Urinary bladder (tissue), 3 donors: ENCODE measurements at regions not wholly inside any gene's neighbourhood (a gene's known extent, or its start where the extent isn't known, plus 50 kb on each side); places are given as distances from the start of the nearest gene placed in this dataset.

Experiments
- DNase-seq: peaks from one replicate; pipeline ENCODE4 v3.0.0-alpha.2; 2015; ENCODE audit errors: extremely low spot score
- H3K27ac ChIP-seq: one replicate; pipeline ENCODE4 v1.5.1; 2013; ENCODE audit warnings: low read depth, mild to moderate bottlenecking, moderate library complexity
- H3K36me3 ChIP-seq: one replicate; pipeline ENCODE4 v1.6.1; 2013; ENCODE audit warnings: mild to moderate bottlenecking, moderate library complexity; ENCODE audit not compliant: insufficient read depth
- H3K4me1 ChIP-seq: one replicate; pipeline ENCODE4 v1.6.1; 2013; ENCODE audit warnings: mild to moderate bottlenecking, moderate library complexity; ENCODE audit not compliant: insufficient read depth
- H3K4me3 ChIP-seq: one replicate; pipeline ENCODE4 v1.5.1; 2013; ENCODE audit warnings: low read depth, low read length
- WGBS: extraction: QIAGEN DNeasy Blood & Tissue Kit; methylation state at CpG from one replicate; pipeline ENCODE4 v1.1.7; 2013; 5-methylcytosine and 5-hydroxymethylcytosine counted together
- donor health status: healthy with polysubstance abuse.
- donor health status: healthy.

DNA sequence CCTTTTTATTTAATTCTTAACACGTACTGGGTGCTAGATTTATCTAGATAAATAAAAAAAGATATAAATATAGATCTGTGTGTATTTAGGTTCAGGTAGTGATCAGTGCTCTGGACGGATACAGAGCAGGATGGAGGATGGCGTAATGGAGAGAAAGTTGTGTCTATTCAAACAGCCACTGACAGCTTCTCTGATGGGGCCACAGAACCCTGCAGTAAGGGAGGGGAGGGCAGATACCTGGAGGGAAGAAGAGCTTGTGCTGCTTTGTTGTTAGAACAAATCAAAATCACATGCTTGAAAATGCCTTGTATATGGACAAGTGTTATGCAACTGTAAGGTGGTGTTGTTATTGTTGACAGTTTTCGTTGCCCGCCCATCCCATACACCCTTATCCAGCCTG, 170.2 kb downstream of the UTP18 start:
- WGBS, result 92% methylated on average over 5 of the region's 5 CpGs
- no peak overlapping the region for H3K27ac ChIP-seq
- H3K4me1 ChIP-seq, result no peaks in the 10 kb centered on the region
- no peak overlapping the region for H3K4me3 ChIP-seq
- no peak for DNase-seq
- H3K36me3 ChIP-seq, result no peaks in the 10 kb centered on the region

DNA sequence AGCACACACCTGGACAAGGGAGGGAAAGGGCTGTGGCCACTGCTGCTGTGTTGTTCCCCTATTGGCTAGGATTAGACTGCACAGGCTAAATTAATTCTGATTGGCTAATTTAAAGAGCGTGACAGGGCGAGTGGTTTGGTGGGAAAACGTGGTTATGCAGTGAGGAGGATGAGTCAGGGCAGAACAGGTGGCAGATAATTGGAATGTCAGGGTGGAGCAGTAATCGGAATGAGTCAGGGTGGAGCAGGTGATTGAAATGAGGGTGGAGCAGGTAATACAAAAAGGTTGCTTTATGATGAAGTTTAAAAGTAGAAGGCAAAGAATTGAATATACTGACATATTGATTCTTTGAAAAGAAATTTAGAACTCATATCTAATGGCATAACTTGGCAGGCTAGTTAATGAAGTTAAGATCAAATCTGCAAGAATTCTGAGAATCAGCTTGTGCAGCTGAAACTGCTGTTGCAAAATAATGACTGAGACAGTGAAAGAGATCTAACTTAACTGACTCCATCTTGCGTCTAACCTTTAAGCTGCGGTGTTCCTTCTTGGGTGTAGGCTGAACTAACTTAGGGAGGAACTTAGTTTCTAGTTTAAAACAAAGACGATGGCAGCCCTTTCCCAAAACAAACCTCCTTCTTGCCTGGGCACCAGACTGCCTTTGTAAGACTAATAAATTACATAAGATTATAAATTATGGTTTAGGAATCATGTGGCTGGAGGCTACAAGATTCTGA, 174.3 kb downstream of the UTP18 start:
- no peak for DNase-seq
- Histone ChIP-seq H3K4me3 (no peak overlapping the region), H3K36me3 (no peaks in the 10 kb centered on the region), H3K4me1 (no peaks in the 10 kb centered on the region), H3K27ac (no peak overlapping the region)
- 80% methylated on average over 7 of the region's 7 CpGs for WGBS

DNA sequence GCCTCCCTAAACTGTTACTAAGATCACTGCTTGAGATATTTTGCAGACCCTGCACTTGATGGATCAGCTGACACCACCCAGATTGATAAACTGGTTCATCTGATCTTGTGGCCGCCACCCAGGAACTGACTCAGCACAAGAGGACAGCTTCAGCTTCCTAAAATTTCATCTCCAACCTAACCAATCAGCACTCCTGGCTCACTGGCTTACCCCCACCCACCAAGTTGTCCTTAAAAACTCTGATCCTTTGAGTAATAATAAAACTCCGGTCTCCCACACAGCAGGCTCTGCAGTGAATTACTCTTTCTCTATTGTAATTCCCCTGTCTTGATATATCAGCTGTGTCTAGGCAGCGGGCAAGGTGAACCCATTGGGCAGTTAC, 174.8 kb downstream of the UTP18 start:
- no peak for DNase-seq

DNA sequence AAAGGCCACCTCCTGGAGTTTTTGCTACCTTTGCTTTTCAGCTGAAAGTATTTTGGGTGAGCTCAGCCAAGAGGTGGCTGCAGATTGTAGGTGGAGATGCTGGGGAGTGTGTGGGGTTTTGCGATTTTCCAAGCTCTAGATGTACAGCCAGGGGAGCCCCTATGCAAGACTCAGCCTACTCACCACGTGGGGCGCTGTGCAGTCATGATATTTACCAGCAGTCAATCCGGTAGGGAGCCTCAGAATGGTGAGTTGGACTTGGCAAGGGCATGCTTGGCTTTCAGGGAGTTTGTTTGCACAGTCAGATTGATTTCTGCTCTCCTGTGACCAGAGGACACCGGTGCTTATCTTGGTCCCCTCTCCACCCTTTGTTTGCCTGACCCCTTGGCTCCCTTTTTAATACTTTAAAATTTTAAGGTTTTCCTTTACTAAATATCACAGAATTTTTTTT, 175.3 kb downstream of the UTP18 start:
- no peak overlapping the region for H3K27ac ChIP-seq
- H3K36me3 ChIP-seq, result no peaks in the 10 kb centered on the region
- H3K4me1 ChIP-seq, result no peaks in the 10 kb centered on the region
- 25% methylated on average over 5 of the region's 5 CpGs for WGBS
- DNase-seq, result no peak
- no peak overlapping the region for H3K4me3 ChIP-seq

More for the DNA sequence above, 174.8 kb downstream of the UTP18 start:
- Histone ChIP-seq H3K36me3 (no peaks in the 10 kb centered on the region), H3K27ac (no peak overlapping the region), H3K4me1 (no peaks in the 10 kb centered on the region), H3K4me3 (no peak overlapping the region)
- WGBS, result 71% methylated on average over 3 of the region's 3 CpGs

DNA sequence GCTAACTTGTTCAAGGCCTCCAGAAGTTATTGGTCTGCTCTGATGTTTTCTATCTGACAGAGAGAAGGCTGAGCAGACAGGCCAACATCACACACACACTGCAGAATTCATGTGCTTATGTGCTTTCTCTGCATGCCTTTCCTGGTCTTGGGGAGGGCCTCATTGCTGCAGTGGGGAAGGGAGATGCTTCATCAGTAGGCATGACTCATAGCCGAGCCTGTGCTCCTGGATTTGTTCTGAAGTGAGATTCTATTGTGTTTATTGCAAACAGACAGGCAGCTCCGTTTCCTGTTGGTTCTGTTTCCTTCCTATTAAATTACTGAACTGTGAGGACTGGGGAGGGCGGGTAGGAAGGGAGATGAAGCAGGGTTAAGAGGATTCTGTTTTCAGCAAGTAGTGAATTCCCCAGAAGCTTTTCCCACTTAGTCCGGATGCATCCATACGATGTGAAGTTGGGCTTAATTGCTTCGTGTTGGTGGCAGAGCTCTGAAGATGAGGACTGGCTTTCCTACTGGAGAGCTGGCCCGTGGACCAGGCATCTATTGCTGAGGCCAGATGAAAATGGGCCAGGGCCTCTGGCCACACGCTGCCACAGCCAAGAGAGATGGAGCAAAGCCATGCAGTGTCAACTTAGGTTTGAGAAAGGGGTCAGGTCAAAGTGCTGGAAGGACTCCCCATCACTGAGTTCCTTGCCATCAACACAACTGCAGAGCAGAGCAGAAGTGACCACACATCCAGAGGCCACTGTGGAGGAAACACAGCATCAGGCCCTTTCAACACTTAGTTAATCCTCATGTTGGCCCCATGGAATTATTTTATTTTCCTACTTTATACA, 179.3 kb downstream of the UTP18 start:
- Histone ChIP-seq H3K4me1 (peaks cover 1% of the 10 kb centered on the region), H3K36me3 (no peaks in the 10 kb centered on the region), H3K27ac (no peak overlapping the region), H3K4me3 (no peak overlapping the region)
- DNase-seq, result no peak
- WGBS, result 55% methylated on average over 8 of the region's 8 CpGs

DNA sequence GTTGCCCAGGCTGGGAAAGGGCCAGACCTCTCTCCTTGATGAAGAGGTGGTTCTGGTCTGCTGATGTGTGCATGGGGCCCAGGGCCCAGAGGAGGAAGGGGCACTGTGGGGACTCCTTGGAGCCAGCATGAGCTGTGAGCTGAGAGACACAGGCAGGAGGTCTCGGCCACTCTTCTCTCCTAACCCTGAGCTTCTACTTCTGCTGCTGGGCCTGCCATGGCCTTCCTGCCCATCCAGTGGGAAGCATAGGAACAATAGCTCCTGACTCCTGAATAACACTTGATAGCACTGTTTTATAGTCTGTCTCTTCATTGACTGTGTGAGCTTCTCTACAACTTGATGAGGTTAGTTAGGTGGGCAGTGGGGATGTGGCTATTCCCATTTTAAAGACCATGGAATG, 181.1 kb downstream of the UTP18 start:
- Histone ChIP-seq H3K27ac (no peak overlapping the region), H3K4me1 (peaks cover 1% of the 10 kb centered on the region), H3K4me3 (no peak overlapping the region), H3K36me3 (no peaks in the 10 kb centered on the region)
- no peak for DNase-seq
- WGBS, result 100% methylated on average over 1 of the region's 1 CpG

DNA sequence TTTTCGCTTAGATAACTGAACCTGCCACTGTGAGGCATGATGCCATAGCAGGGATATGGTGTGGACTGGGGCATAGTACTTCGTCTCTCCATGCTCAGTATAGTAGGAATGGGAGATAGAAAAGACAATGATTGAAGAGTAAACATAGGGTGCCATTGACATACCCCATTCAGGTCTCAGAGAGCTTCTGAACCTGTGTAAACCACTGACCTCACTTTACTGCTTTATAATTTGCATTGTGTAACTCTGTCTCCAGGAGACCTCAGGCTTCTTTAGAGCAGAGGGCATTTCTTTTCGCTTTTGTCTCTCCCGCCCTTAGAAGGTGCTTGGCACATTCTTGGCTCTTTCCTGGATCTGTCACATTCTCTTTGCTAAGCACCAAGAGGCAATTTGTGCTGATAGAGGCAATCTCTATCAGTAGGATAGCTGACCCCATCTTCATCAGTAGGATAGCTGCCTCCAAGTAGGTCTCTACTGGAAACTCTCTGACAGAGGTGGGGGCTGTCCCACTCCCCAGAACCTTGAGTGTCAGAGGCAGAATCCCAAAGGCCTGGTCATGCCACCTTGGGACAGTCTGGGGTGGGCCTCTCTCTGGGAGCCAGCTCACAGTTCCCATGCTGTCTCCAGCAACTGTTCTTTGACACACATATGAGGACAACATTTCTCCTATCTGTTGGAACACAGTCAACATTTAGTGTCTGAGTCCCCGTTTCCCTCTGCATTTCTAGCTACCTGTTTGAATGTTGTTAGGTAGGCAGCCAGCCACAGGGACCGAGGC, 181.9 kb downstream of the UTP18 start:
- H3K4me1 ChIP-seq, result peaks cover 1% of the 10 kb centered on the region
- no peak for DNase-seq
- 83% methylated on average over 6 of the region's 6 CpGs for WGBS
- no peak overlapping the region for H3K27ac ChIP-seq
- H3K4me3 ChIP-seq, result no peak overlapping the region
- no peaks in the 10 kb centered on the region for H3K36me3 ChIP-seq

DNA sequence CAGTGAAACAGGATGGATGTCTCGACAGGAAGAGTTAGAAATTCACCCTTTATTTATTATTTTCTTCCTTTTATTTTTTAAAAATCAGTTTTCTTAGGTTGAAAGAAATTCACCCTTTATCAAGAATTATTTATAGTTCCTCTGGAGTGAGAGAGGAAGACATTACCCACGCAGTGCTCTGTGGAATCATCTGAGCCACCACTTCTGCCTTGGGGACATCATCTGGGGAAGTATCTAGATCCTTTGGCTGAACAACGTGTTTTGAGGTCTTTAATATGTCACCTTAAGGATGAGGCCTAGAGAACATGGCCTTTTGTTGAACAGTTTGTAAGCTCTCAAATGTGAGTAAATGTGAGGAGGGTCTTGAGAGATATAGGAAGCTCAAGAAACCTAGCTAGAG, 183.3 kb downstream of the UTP18 start:
- Histone ChIP-seq H3K4me3 (no peak overlapping the region), H3K36me3 (no peaks in the 10 kb centered on the region), H3K27ac (no peak overlapping the region), H3K4me1 (peaks cover 1% of the 10 kb centered on the region)
- 85% methylated on average over 3 of the region's 3 CpGs for WGBS
- no peak for DNase-seq

DNA sequence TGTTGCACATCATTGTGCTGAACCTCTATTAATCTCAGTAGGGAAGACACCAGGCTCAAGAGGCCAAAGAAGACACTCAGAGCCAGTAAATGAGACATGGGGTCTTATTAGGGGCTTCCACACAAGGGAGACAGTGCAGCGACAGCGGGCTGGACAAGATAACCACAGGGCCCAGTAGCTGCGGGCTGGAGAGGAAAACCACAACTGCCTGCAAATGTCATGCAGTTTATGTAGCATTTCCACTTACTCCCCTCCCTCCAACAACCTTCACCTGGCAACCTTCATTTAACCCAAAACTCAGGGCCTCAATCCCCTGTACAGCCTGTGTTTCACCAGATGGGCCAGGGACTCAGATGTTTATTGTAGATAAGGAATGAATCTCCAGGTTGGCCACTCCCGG, 185.6 kb downstream of the UTP18 start:
- no peaks in the 10 kb centered on the region for H3K36me3 ChIP-seq
- no peak overlapping the region for H3K27ac ChIP-seq
- peaks cover 1% of the 10 kb centered on the region for H3K4me1 ChIP-seq
- DNase-seq, result no peak
- whole genome bisulfite sequencing, result 82% methylated on average over 4 of the region's 4 CpGs
- no peak overlapping the region for H3K4me3 ChIP-seq

DNA sequence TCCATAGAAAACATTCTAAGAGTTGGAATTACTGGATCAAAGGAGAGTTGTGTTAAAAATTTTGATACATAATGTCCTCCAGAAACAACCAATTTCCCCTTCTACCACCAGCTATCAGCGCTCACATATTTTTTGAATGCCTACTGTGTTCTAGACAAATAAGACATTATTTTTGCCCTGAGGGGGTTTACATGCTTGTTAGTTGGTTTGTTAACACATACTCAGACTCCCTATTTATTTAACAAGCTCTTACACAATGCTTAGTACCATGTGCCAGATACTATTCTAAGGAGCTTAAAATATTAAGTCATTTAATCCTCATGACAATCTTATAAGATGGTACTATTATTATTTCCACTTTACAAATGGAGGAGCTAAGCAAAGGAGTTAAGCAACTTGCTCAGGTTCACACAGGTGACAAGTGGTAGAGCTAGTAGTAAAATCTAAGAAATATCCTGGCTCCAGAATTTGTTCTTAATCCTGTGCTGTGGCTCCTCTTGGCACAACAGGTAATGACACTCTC, 194.2 kb downstream of the UTP18 start:
- no peak for DNase-seq
- no peaks in the 10 kb centered on the region for H3K4me1 ChIP-seq
- no peaks in the 10 kb centered on the region for H3K36me3 ChIP-seq
- no peak overlapping the region for H3K4me3 ChIP-seq
- WGBS, result 100% methylated on average over 1 of the region's 1 CpG
- H3K27ac ChIP-seq, result no peak overlapping the region

DNA sequence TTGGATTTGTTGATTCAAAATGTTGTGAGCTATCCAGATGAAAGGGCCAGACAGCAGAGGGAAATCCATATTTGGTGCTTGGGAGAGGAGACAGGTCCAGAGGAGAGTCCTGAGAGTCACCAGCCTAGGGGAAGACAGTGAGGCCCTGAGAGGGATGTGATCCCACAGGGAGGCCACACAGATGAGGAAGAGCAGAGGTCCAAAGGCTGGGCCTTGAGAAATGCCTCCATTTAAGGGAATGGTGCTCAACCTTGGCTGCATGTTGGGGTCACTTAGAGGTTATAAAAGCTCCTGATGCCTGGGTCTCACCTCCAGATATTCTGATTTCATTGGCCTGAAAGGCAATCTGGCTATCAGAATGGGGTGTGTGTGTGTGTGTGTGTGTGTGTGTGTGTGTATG, 194.9 kb downstream of the UTP18 start:
- no peak overlapping the region for H3K27ac ChIP-seq
- DNase-seq, result no peak
- no peaks in the 10 kb centered on the region for H3K4me1 ChIP-seq
- H3K4me3 ChIP-seq, result no peak overlapping the region
- H3K36me3 ChIP-seq, result no peaks in the 10 kb centered on the region

DNA sequence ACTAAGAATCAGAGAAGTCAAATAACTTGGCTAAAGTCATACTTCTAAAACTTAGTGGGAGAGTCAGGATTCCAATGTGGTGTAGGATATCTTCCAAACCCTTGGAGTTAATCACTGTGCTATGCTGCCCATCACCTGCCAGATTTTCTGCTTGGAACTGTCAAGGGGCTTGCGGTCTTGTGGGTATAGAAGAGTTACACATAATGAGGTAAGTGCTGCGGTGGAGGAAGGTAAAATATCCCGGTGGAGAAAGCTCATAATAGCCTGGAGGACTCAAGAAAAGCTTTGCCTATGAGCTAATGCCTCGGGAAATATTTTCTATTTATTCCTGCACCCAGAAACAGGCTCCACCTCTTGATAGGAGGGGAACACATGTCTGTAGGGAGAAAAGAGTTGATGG, 195.6 kb downstream of the UTP18 start:
- no peak for DNase-seq
- Histone ChIP-seq H3K27ac (no peak overlapping the region), H3K36me3 (no peaks in the 10 kb centered on the region), H3K4me1 (no peaks in the 10 kb centered on the region), H3K4me3 (no peak overlapping the region)
- WGBS, result 91% methylated on average over 4 of the region's 4 CpGs

DNA sequence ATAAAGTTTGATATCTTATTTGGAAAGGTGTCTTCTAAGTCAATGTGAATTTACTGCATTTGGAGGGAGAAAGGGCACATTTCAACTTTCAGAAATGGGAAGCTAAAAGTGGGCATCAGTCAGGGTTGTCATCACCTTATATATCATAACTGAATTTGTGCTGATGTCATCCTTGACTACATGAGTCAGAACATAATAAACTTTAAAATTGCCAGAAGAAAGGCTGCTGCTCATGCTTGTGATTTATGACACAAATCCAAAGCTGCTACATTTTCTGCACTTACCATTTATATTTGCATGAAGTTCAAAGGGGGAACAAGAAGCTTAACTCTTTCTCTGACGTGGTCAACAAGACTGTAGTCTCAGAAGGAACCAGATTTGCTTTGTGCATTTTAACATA, 196.6 kb downstream of the UTP18 start:
- no peak for DNase-seq
- Histone ChIP-seq H3K36me3 (no peaks in the 10 kb centered on the region), H3K4me3 (no peak overlapping the region), H3K27ac (no peak overlapping the region), H3K4me1 (no peaks in the 10 kb centered on the region)
- WGBS, result 36% methylated on average over 1 of the region's 1 CpG
